ENCODE measurements at regions not wholly inside any gene's neighbourhood (a gene's known extent, or its start where the extent isn't known, plus 50 kb on each side); places are given as distances from the start of the nearest gene placed in this dataset.

- TF ChIP-seq CTCF (IDR thresholded peaks at IDR 0.05) (no peak), POLR2A (IDR thresholded peaks at IDR 0.05) (no peak)
- 17 to 29% methylated on average over 2 of the region's 2 CpGs for WGBS, 2 donors
- intact Hi-C loops (cut with DNase I; ENCODE audit: low total_unique reads): no loop called here
- no peak overlapping the region for H3K4me3 ChIP-seq (ENCODE audit: low read depth, poor library complexity, severe bottlenecking)
- no peak for DNase-seq (ENCODE audit: low spot score in 2 of 2)
Observed at GRCh38 chr5:120779674-120780073, 315.6 kb downstream of the PRR16 start.

- WGBS, 2 donors: 51 to 63% methylated on average over 1 of the region's 1 CpG
- DNase-seq (ENCODE audit: low spot score in 2 of 2): no peak
- intact Hi-C loops (cut with DNase I; ENCODE audit: low total_unique reads): no loop called here
- H3K4me3 ChIP-seq (ENCODE audit: low read depth, poor library complexity, severe bottlenecking): no peak overlapping the region
- TF ChIP-seq CTCF (IDR thresholded peaks at IDR 0.05) (no peak), POLR2A (IDR thresholded peaks at IDR 0.05) (no peak)
Observed at GRCh38 chr5:120788481-120788880, 324.4 kb downstream of the PRR16 start.

- no peak for TF ChIP-seq POLR2A (IDR thresholded peaks at IDR 0.05)
- intact Hi-C loops (cut with DNase I; ENCODE audit: low total_unique reads): no loop called here
- 24 to 30% methylated on average over 2 of the region's 2 CpGs for WGBS, 2 donors
- no peak overlapping the region for H3K4me3 ChIP-seq (ENCODE audit: low read depth, poor library complexity, severe bottlenecking)
- no peak for DNase-seq (ENCODE audit: low spot score in 2 of 2)
Observed at GRCh38 chr5:120789918-120790317, 325.8 kb downstream of the PRR16 start.

- DNase-seq (ENCODE audit: low spot score in 2 of 2): no peak
- H3K4me3 ChIP-seq (ENCODE audit: low read depth, poor library complexity, severe bottlenecking): no peak overlapping the region
- no peak for TF ChIP-seq CTCF (IDR thresholded peaks at IDR 0.05)
- no peak for TF ChIP-seq POLR2A (IDR thresholded peaks at IDR 0.05)
- intact Hi-C loops (cut with DNase I; ENCODE audit: low total_unique reads): no loop called here
- 45 to 53% methylated on average over 1 of the region's 1 CpG for WGBS, 2 donors
Observed at GRCh38 chr5:120790339-120790738, 326.2 kb downstream of the PRR16 start.

GRCh38 chr5:120792477-120792876 is 328.4 kb downstream of the PRR16 start:
- intact Hi-C loops (cut with DNase I; ENCODE audit: low total_unique reads): no loop called here
- WGBS, 2 donors: 81 to 91% methylated on average over 2 of the region's 2 CpGs
- no peak for DNase-seq (ENCODE audit: low spot score in 2 of 2)
- H3K4me3 ChIP-seq (ENCODE audit: low read depth, poor library complexity, severe bottlenecking): no peak overlapping the region
- TF ChIP-seq CTCF (IDR thresholded peaks at IDR 0.05) (no peak), POLR2A (IDR thresholded peaks at IDR 0.05) (no peak)

- TF ChIP-seq POLR2A (IDR thresholded peaks at IDR 0.05) (no peak), CTCF (IDR thresholded peaks at IDR 0.05) (no peak)
- 89 to 91% methylated on average over 1 of the region's 1 CpG for WGBS, 2 donors
- DNase-seq (ENCODE audit: low spot score in 2 of 2): no peak
- intact Hi-C loops (cut with DNase I; ENCODE audit: low total_unique reads): no loop called here
- H3K4me3 ChIP-seq (ENCODE audit: low read depth, poor library complexity, severe bottlenecking): no peak overlapping the region
Observed at GRCh38 chr5:120794121-120794520, 330.0 kb downstream of the PRR16 start.

All from lower leg skin (tissue), 4 donors.